ENCODE measurements at regions not wholly inside any gene's neighbourhood (a gene's known extent, or its start where the extent isn't known, plus 50 kb on each side); places are given as distances from the start of the nearest gene placed in this dataset.

GRCh38 chr1:218614031-218614430 lies 268.9 kb downstream of the TGFB2 start:
- TF ChIP-seq CTCF (IDR thresholded peaks at IDR 0.05; ENCODE audit: low read length): no peak
- no peak for TF ChIP-seq EZH2 (optimal IDR thresholded peaks at IDR 0.05; ENCODE audit: low read depth, low read length)

Measured in MM.1S (cell line).